Activated CD4-positive, alpha-beta T cell treated with anti-CD3 and anti-CD28 coated beads, Interleukin-2, Interleukin-4, amounts not matched to agents 100 ng/mL and 50 ng/mL, durations not matched to agents 16 hours and 8 hours (primary cell): ENCODE measurements at regions not wholly inside any gene's neighbourhood (a gene's known extent, or its start where the extent isn't known, plus 50 kb on each side); places are given as distances from the start of the nearest gene placed in this dataset.

ENCODE experiments used
- DNase-seq: peaks from one replicate; pipeline ENCODE4 v3.0.0-alpha.2; 2020; ENCODE audit warnings: low spot score

DNA sequence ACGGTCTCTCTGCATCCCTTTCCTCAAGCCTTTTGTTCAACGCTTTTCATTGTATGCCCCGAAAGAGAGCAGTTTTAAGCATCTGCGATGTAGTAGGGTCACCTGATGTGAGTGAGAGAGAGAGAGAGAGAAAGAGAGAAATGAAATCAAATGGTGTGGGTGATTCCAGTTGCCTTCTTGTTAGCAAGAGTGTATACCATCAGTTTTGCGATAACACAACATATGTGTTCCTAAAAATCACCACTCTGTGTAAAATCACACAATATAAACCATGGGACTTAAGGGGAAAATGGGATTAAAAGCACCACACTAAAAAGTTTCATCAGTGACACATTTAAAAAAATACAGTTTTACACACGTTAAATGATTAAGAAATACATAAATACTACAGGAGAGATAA, 1102.7 kb upstream of the EEF2KMT start:
- DNase-seq, result no peak

DNA sequence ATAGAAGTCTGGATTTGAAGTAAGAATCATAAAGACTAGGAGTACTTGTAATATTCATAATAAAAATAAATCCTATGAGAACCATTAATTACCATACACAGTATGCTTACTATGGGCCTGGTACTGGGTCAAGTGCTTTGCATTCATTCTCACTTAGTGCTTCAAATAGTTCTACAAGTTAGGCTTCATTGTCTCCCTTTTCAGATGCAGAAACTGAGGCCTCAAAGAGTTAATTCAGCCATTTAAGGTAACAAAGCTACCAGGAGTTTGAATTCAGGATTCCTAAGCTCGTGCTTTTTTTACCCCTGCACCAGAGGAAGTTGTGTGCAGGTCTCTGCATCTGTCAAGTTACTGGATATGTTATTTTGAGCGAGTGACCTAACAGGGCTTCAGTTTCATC, 1098.4 kb upstream of the EEF2KMT start:
- no peak for DNase-seq

DNA sequence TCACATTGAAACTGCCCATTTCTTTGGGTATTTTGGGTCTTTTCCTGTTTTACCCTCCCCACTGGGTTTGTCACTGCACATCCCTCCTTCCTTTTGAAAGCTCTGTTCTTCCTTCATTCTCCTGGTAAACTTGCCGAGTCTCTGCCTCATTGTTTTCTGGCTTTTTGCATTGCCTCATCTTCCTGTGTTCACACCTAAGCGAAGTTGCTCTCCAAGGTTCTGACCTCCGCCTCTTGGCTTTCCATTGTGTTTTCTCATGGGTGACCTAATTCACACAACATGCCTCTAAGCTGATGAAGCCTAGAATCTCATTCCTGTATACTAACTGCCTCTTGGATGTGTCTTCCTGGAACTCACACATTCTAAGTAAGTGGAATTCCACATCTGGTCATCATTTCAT, 1096.1 kb upstream of the EEF2KMT start:
- no peak for DNase-seq

- DNase-seq, result no peak
These were observed 1095.4 kb upstream of the EEF2KMT start for GRCh38 chr16:6192984-6193383.

- no peak for DNase-seq
These were observed 1094.9 kb upstream of the EEF2KMT start for GRCh38 chr16:6192532-6192931.

DNA sequence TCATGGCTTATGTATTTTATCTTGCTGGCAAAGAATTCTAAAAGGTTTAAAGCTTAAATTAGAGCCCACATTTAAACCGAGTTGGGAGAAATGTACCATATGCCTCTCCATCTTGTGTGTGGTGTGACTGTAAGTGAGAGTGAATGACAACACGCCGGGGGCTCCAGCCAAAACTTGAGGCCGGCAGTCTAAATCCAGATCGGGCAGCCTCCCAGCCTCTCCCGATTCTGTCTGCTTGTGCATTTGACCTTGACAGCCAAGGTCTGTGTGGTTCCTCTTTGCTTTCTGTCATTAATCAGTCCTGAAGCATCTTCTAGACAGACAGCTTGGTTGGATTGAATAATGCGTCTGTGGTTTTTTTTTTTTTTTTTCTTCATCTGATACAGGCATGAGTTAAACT, 1093.2 kb upstream of the EEF2KMT start:
- DNase-seq, result no peak

DNA sequence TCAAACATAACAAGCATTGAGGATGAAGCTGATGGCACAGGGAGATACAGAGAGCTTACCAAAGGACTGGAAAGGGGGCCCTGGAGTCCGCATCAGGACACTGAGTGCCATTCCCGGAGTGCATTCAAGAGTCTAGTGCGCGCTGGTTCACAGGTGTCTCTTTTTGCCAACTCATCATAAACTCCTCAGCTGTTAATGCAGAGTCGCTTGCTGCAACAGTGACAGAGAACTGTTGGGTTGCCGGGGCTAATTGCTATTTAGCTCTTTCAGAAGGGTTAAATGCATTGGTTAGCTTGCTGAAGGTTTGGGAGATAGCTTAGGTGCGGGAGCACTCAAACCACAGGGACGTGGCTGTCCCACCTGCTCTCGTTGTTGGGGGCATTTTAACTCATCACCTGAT, 1091.6 kb upstream of the EEF2KMT start:
- DNase-seq, result no peak

- no peak for DNase-seq
These were observed 1080.1 kb upstream of the EEF2KMT start for GRCh38 chr16:6177616-6178180.

GRCh38 chr16:6170022-6170421, 1072.4 kb upstream of the EEF2KMT start:
- no peak for DNase-seq

DNA sequence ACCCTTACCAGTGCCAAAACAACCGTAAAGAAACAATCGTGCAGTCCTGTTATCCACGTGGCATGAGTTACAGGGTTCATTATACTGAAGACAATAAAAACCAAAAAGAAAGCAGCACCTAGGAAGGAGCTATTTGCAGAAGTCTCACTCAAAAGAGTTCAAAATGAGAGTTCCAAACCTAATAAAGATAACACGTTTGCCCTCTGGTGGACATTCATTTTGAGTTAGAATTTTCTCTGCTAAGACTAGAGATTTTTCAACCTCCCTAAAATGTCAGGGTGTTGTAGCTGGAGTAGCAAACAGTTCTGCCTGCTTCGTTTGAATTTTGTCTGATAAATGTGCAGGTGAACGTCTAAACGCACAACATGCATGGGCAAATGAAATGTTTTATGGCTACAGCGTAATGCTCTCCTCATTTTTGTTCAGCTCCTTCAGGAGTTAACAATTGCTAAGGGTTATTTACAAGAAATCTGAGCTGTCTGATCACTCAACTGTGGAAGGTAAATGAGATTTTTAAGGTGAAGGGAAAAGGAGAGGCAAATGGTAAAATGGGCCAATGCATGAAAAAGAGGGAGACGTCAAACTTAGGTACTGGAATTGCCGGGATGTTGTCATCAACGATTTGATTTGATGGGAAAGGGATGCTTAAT, 1067.9 kb upstream of the EEF2KMT start:
- no peak for DNase-seq

- no peak for DNase-seq
These were observed 1063.3 kb upstream of the EEF2KMT start for GRCh38 chr16:6160871-6161270.

GRCh38 chr16:6160303-6160702, 1062.7 kb upstream of the EEF2KMT start:
- DNase-seq, result no peak

- no peak for DNase-seq
These were observed 1060.2 kb upstream of the EEF2KMT start for GRCh38 chr16:6157806-6158205.

- no peak for DNase-seq
These were observed 1057.7 kb upstream of the EEF2KMT start for GRCh38 chr16:6155271-6155670.

DNA sequence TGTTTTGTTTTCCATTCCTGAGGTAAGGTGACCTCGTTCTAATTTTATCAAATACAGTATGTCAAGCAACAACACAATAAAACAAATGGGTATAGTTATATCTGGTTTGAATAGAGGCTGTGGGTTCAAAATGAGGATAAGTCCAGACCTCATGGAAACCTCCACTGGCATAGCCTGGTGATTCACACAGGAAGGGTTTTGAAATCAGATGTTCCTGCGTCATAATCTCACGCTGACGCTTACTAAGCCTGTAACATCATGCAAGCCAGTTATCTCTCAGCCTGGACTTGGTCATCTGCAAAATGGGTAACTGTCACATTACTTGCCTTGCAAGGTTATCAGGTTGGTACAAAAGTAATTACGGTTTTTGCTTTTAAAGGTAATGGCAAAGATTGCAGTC, 1056.3 kb upstream of the EEF2KMT start:
- no peak for DNase-seq

DNA sequence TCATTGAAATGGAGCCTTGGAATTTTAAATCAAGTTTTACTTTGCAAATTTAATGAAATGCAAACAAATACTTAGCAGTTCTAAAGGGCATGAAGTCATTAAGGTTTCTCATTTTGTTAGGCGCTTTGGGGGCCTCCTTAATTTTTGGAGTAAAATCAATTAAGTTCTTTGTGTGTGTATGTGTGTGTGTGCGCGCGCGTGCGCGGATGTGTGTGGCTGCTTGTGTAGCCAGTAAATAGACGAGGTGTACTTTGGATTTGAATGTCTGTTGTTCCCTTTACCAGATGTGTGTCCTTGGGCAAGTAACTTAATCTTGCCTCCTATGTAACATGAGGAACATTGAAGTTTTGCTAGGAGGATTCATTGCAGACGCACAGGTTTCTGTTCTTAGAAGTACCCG, 1051.4 kb upstream of the EEF2KMT start:
- DNase-seq, result no peak

- no peak for DNase-seq
These were observed 1050.8 kb upstream of the EEF2KMT start for GRCh38 chr16:6148361-6148760.

DNA sequence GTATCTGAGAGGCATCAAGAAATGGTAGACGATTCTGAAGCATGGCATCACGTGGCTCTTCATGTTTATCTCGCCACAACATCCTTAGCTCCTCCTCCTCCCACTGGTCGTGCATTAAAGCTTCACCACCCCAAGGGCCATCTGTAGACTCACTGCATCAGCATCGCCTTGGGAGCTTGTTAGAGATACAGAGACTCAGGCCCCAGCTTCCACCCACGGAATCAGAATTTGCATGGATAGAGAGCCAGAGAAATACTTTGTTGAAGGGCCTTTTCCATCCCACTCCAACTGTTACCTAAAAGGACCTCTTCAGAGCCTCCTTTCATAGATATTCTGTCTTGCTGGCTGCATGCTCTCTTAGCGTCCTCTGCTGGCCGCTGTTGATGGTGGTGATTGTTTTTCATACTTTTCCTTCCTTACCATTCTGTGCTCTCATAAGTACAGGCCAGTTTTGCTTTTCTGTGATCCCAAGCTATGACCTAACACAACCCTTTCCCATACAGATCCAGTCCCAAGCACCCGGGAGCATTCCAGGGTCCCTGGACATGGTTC, 1049.4 kb upstream of the EEF2KMT start:
- DNase-seq, result no peak

DNA sequence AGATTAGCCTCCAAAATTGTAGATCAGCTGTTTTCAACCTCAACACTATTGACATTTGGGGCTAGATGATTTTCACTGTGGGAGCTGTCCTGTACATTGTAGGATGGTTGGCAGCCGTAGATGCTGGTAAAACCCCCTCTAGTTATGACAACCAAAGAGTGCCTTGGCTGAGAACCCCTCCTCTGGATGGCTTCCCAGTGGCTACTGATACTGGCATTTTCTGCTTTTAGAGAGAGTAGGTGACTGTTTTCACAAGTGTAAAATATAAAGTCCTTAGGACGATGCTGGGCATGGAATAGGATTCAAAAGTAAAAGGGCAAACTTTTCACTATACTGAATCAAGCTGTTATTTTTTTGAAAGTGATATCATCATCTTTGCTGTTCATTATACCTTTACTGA, 1048.8 kb upstream of the EEF2KMT start:
- no peak for DNase-seq

DNA sequence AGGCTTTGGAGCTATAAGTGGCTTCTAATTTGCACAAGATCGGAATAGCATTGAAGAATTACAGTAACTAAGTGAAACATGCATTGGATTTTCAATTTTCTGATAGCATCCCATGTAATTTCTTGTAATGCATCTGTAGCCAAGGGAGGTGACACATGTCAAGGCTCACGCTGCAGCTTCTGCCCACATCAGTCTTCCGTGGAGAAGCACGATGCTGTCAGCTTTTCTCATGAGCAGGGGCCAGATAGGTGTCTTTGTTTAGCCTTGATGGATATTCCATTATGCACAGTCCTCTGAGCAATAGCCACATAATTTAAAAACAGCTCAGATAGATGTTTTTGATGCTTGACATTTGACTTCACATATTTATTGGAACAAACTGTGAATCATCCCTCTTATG, 1046.9 kb upstream of the EEF2KMT start:
- DNase-seq, result no peak

- DNase-seq, result no peak
These were observed 1045.4 kb upstream of the EEF2KMT start for GRCh38 chr16:6143020-6143419.

- no peak for DNase-seq
These were observed 1035.5 kb upstream of the EEF2KMT start for GRCh38 chr16:6133009-6133557.

- DNase-seq, result no peak
These were observed 1034.5 kb upstream of the EEF2KMT start for GRCh38 chr16:6132121-6132520.
